HG03095 (cell line): ENCODE measurements at regions not wholly inside any gene's neighbourhood (a gene's known extent, or its start where the extent isn't known, plus 50 kb on each side); places are given as distances from the start of the nearest gene placed in this dataset.

ENCODE experiments used
- ATAC-seq: cut with Tn5 transposase; IDR thresholded peaks from one replicate; pipeline ENCODE4 v1.9.1; 2021; ENCODE audit warnings: moderate library complexity; ENCODE audit not compliant: unreplicated experiment

DNA sequence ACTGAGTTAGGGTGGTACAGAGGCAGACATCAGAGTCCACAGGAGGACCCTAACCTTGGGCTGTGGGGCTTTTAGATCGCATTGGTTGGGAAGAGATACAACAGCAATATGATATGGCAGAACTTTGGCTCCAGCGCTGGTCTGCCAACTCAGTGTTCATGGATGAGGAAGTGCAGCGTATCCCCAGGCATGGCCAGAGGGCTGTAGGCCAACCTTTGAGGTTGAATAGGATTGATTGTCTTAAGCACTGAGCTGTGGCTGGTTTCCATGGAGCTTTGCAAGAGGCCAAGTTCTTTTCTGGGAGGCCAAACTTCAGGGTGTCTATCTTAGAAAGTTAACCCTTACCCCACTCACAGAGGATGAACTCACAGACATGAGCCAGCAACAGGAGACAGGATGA lies 144.1 kb upstream of the TMTC4 start:
- no peak for ATAC-seq

DNA sequence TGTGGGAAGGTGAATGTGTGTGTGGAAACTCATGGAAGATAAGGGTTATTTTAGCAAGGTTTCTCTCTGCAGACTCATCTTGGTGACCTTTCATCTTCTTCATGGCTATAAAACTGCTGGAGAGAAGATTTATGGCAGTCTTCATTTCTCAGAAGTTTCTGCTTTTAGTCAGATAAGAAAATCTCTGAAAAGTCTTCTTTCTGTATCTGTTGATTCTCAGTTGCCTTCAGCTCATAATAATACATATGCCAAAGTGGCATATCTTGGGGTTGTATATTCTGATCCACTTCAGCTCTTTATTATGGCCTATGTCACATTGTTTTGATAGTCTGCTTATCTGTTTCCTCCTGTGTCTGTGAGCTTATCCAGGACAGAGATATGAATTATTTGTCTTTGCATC lies 143.3 kb upstream of the TMTC4 start:
- no peak for ATAC-seq

GRCh38 chr13:100815476-100816046 lies 141.0 kb upstream of the TMTC4 start:
- no peak for ATAC-seq

DNA sequence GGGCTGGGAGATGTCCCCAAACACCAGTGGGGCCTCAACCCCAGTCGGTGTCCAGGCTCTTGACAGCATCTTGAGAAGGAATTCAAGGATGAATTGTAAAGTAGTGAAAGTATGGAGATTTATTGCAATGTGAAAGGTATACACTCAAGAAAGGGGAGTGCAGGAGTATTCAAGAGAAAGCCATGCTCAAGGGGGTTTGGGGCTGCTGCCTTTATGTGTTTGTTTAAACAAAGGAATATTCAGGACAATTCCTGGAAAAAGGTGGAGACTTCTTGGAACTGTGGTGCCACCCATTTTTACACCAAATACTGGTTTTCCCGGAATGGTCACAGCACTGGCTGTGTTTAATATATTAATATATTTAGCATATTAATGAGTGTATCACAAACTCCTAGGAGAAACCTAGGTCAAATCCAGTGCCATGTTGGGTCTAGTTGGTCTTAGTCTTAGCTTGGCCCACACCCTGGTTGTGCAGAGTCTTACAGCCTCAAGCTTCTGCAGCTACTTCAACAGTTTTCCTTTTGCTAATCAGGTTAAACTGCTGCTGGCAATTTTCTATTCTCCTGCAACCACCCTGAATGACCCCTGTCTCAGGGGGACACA lies 138.5 kb upstream of the TMTC4 start:
- ATAC-seq, result no peak

DNA sequence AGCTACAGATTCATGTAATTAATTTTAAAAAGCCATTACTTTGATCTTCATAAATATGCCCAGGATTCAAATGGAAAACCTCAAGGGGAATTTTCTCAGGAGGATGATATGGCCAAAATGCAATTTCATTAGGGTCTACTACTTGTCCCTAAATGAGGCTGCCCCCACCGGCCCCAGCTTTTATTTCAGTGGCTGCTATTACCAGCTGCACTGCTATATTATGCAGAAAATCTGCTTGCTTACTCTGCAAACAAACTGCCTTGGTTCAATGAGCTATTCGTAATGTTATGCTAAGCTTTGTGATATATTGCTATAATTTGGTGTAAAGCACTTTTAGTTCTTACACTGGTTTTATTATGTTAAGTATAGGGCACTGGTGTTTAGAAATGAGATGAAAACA lies 137.3 kb upstream of the TMTC4 start:
- ATAC-seq, result no peak

GRCh38 chr13:100811024-100811865 lies 136.7 kb upstream of the TMTC4 start:
- no peak for ATAC-seq

- ATAC-seq, result no peak
Measured at GRCh38 chr13:100810481-100810880, 135.9 kb upstream of the TMTC4 start.

DNA sequence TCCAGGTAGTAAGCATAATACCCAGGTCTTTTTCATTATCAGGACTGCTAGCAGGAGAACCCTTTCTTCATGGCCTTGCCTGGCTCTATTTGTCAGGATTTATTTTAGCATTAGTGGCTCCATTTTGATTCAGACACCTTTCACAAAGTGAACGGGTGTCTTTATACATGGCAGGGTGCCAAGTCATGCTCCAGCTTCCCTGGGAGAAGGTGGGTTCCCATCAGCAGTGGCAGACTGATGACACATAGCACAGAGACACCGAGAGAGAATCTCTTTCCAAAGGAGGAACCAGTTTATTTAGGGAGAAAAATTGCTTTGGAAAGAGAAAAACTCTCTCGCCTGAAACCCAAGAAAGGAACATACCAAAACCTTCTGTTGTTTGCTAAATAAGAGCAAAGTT lies 135.3 kb upstream of the TMTC4 start:
- no peak for ATAC-seq

DNA sequence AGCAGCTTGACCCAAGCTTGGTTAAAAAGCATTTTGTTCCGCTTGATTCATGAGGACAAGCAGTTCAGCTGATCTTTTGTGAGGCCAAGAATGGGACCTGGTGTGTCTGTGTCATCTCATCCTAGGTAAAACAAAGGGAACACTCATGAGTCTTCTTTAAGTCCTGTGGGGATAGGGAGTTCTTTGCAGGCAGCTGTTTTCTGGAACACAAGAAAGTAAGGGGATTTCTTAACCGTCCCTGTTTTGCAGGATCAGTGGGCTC lies 134.5 kb upstream of the TMTC4 start:
- no peak for ATAC-seq

GRCh38 chr13:100808330-100809128 lies 133.9 kb upstream of the TMTC4 start:
- ATAC-seq, result no peak

GRCh38 chr13:100803091-100803490 lies 128.5 kb upstream of the TMTC4 start:
- no peak for ATAC-seq

DNA sequence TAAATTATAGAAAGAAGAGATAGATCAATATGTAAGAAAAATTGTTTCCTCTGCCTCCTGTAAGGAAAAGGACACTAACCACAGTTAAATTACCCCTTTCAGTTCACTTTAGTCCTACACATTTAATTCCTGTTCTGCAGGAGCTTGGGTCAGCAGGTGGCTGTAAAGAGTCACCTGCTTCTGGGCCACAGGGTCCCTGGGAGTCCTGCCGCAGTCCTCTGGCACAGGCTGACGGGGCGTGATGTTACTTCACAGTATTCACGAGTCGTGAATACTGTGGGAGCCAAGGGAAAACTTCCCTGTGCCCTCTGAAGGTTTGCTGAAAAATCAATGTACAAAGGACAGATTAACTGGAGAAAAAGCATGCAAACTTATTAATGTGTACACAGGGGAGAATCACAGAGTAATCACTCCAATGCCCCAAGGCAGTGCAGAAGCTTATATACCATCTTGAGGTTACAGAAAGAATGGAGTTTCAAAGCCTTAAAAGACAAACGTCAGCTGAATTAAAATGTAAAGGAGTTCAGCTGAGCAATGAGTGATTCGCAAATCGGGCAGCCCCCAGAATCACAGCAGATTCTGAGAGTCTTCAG lies 125.8 kb upstream of the TMTC4 start:
- no peak for ATAC-seq

DNA sequence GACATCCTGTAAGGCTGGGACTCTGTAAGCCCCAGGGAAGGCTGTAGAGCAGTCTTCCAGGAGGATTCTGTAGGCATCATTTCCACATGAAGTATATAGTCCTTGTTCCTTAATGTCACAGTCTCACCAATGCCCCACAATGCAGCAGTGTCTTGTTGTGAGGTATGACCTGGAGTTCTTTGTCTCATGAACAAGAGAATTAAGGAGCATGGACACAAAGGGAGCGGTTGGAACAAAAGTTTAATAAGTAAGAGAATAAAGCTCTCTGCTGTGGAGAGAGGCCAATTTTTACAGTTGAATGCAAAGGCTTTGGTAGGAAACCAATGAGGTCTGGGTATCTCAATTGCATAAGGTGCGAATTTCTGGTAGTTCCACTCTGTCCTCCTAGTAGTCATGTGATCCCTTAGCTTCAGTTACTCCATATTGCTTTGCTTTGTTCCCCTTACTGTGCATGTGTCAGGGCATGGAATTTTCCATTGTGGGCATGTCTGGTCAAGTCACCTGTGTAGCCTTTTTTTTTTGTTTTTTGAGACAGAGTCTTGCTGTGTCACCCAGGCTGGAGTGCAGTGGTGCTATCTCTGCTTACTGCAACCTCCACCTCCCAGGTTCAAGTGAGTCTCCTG lies 124.3 kb upstream of the TMTC4 start:
- ATAC-seq, result no peak

DNA sequence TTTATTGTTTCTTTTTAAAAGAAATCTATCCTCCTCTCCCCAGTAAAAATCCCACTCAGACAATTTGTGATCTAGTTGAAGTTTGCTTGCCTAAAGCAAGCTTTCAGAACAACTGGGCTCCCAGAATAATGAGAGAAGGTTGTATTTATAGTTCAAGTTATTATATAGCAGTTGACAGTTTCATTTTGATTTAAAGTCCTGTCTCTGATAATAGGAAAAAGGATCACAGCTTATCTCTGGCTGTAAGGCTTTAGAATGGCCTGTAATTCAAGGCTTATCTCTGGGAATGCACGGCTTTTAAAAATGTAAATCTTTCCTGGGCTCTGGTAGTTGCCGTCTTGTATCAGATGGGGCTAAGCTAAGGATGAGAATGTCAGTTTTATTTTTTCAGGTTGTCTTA lies 123.3 kb upstream of the TMTC4 start:
- ATAC-seq, result no peak

DNA sequence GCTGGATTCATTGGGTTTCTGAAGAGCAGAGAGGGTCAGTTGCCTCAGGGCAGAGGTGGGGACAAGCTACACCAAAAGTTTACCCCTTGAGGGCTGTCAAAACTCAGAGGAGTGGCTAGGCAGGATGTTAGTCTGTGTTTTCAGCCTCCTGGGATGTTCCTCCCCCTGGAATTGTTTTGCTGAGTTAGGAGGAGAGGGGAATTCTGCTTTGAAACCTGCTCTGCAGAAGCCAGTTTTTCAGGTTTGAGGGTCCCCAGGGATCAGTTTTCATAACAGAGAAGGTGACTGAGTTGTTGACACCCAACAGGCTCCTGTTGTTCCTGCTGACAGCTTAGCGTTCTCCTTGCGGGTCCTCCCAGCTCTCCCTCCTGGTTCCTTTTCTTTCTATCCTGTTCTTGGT lies 121.9 kb upstream of the TMTC4 start:
- ATAC-seq, result no peak

DNA sequence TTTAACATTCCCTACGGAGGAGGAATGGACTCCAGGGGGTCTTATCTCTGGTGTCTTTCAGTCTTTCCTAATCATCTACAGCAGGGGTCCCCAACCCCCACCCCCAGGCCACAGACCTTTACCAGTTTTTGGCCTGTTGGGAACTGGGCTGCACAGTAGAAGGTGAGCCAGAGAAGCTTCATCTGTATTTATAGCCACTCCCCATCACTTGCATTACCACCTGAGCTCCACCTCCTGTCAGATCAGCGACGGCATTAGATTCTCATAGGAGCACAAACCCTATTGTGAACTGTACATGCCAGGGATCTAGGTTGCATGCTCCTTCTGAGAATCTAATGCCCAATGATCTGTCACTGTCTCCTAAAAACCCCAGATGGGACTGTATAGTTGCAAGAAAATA lies 120.0 kb upstream of the TMTC4 start:
- ATAC-seq, result no peak

DNA sequence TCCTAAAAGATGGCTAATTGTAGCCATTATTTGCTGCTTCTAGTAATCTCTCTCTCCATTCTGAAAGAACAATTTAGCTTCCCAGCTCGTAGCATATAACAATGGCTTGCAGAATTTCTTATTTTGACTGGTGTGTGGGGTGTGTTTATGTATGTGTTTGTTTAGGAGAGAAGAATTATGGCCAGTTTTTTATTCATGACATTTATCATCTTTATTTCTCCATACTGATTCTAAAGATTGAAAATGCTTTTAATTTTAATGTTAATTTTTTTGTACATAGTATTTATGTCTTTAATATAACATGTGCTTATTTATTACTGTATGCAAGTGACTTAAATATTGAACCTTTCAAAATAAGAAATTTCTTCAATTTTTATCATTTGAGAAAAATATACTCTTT lies 115.8 kb upstream of the TMTC4 start:
- peak; percentile 14 for ATAC-seq

- peak; percentile 91 for ATAC-seq
Measured at GRCh38 chr13:100789968-100790367, 115.4 kb upstream of the TMTC4 start.

GRCh38 chr13:100789481-100789880 lies 114.9 kb upstream of the TMTC4 start:
- ATAC-seq, result peak; percentile 18

GRCh38 chr13:100789025-100789424 lies 114.4 kb upstream of the TMTC4 start:
- no peak for ATAC-seq

DNA sequence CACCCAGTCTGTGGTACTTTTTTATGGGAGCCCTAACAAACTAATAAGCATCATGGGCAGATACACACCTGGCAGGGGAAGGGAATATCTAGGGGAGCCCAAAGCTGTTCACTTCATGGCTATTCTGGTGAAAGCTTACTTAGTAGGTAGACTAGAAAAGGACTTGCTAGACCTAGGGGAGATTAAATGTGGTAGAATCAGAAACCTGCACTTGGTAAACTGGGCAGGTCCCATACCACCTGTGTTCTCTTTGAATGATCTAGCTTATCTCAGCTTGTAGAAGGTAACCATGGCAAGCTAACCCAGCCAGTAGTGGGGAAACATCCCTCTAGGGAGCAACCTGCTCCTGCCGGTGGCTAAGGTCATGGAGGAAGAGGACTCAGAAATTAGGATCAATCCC lies 113.9 kb upstream of the TMTC4 start:
- ATAC-seq, result no peak
